ENCODE measurements at regions not wholly inside any gene's neighbourhood (a gene's known extent, or its start where the extent isn't known, plus 50 kb on each side); places are given as distances from the start of the nearest gene placed in this dataset.

DNA sequence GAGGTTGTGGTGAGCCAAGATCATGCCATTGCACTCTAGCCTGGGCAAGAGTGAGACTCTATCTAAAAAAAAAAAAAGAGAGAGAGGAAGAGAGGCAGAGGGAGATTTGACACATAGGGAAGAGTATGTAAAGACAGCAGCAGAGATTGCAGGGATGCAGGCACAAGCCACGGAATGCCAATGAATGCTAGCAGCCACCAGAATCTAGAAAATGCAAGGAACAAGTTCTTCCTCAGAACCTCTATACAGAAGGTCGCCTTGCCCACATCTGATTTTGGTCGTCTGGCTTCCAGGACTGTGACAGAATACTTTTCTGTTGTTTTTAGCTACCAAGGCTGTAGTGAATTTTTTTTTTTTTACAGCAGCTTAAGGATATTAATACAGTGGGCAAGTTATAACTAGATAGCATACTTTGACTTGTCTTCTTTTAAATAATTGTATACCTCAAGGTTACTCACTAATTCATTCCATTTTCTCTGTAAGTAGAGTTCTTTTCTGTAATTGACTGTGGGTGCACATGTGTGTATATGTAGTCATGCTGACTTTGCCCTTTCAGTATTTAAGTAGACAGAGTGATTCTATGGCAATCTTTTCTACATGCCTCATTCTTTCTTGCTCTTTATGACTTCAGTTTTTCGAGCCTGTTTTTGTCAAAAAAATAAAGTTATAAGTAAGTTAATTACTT, 402.2 kb downstream of the GJA1 start:
- H3K27me3 Mint-ChIP-seq: no peaks in the 10 kb centered on the region
- no peak overlapping the region for H3K27ac Mint-ChIP-seq
- no peak for ATAC-seq
- peaks cover 5% of the 10 kb centered on the region for H3K9me3 Mint-ChIP-seq (ENCODE audit: low read depth)
- H3K4me3 Mint-ChIP-seq: no peak overlapping the region
- no peak for DNase-seq
- CTCF ChIA-PET: no interaction called here
- H3K36me3 Mint-ChIP-seq: no peaks in the 10 kb centered on the region
- no peaks in the 10 kb centered on the region for H3K4me1 Mint-ChIP-seq

DNA sequence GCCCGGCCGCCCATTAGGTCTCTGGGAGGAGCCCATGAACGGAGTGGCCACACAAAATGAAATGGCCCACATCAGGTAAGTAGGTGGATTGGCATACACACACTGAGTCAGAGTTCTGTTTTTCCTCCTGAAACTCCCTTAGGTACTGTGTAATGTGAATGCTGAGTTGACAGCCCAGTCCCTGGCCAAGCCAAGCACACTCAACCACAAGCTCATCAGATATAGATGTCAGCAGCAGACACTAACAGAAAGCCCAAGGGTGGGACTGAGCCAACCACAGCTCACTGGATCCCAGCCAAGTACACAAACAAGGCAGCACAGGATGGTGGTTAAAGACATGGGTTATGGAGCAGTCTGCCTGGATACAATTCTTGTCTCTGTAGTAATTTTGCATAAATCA, 403.4 kb downstream of the GJA1 start:
- Mint-ChIP-seq H3K27ac (no peak overlapping the region), H3K27me3 (no peaks in the 10 kb centered on the region), H3K4me3 (no peak overlapping the region), H3K36me3 (no peaks in the 10 kb centered on the region), H3K9me3 (ENCODE audit: low read depth) (peaks cover 5% of the 10 kb centered on the region), H3K4me1 (no peaks in the 10 kb centered on the region)
- ATAC-seq (no peak), DNase-seq (no peak)
- CTCF ChIA-PET: no interaction called here

DNA sequence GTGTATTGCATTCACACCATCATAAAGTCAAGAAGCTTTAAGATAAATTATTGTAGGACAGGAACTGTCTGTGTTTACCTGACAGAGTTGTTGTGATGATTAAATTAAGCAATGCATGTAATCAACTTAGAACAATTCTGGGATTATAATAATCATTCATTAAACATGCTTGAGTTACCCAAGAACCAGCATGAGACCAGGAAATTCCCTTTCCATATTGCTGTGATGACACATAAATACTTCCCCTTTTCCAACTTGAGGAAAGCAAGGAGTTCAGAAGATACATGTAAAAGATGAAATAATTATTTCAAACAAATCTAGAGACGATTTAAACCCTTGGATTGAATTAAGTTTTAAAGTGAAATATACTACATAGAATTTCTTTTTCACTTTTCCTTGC, 404.4 kb downstream of the GJA1 start:
- Mint-ChIP-seq H3K27me3 (no peaks in the 10 kb centered on the region), H3K4me3 (no peak overlapping the region), H3K4me1 (no peaks in the 10 kb centered on the region), H3K36me3 (no peaks in the 10 kb centered on the region), H3K27ac (no peak overlapping the region), H3K9me3 (ENCODE audit: low read depth) (peaks cover 4% of the 10 kb centered on the region)
- CTCF ChIA-PET: no interaction called here
- ATAC-seq (no peak), DNase-seq (no peak)

DNA sequence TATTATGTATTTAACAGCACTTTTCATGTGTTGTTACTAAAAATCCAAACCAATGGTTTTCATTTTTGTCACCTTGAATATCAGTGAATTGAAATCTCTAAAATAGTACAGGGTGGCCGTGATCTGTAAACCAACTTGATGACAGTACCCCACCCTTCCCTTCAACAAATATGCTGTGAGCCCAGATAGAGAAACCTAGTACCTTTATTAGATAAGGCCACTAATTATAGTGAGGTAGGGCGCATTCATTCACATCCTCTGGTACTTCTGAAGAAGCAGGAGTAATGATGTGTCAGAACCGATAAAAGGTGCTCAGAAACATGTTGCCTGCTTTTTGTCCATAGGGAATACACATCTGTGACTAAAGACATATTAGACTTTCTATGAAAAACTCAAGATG, 409.5 kb downstream of the GJA1 start:
- CTCF ChIA-PET: no interaction called here
- Mint-ChIP-seq H3K27me3 (no peaks in the 10 kb centered on the region), H3K27ac (no peak overlapping the region), H3K4me3 (no peak overlapping the region), H3K4me1 (no peaks in the 10 kb centered on the region), H3K9me3 (ENCODE audit: low read depth) (no peaks in the 10 kb centered on the region), H3K36me3 (no peaks in the 10 kb centered on the region)
- DNase-seq: no peak
- no peak for ATAC-seq

DNA sequence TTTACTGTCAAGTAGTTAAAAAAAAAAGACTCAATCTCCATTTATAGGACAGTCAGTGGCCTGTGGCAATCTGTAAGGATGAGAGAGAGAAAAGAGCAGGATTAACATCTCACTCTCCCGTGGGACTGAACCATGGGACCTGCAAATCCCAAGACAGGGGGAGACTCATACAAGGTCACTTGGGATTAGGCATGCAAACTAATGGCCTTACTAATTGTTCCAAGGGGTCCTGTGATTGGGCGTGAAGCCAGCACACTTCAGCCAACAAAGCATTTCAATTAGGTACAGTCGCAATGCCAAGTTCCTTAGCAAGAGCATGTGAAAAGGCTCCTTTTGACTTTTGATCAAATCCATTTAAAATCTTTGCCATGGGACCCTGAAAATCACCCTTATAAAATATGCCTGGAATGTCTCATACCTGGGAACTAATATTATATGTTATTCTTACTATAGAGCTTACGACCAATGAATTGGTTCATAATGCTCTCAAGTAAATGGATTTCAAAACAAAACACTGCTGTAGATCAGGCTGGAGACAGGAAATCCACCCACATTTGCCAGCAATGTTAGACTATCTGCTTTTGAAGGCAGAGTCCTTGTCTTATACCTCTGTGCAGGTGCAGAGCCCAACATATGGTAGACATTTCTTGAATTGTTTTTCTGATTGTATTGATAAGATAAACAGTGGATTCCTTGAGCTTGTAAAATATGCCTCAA, 412.5 kb downstream of the GJA1 start:
- Mint-ChIP-seq H3K36me3 (no peaks in the 10 kb centered on the region), H3K4me3 (no peak overlapping the region), H3K27ac (no peak overlapping the region), H3K4me1 (no peaks in the 10 kb centered on the region), H3K27me3 (no peaks in the 10 kb centered on the region), H3K9me3 (ENCODE audit: low read depth) (no peaks in the 10 kb centered on the region)
- DNase-seq: no peak
- CTCF ChIA-PET: no interaction called here
- no peak for ATAC-seq

DNA sequence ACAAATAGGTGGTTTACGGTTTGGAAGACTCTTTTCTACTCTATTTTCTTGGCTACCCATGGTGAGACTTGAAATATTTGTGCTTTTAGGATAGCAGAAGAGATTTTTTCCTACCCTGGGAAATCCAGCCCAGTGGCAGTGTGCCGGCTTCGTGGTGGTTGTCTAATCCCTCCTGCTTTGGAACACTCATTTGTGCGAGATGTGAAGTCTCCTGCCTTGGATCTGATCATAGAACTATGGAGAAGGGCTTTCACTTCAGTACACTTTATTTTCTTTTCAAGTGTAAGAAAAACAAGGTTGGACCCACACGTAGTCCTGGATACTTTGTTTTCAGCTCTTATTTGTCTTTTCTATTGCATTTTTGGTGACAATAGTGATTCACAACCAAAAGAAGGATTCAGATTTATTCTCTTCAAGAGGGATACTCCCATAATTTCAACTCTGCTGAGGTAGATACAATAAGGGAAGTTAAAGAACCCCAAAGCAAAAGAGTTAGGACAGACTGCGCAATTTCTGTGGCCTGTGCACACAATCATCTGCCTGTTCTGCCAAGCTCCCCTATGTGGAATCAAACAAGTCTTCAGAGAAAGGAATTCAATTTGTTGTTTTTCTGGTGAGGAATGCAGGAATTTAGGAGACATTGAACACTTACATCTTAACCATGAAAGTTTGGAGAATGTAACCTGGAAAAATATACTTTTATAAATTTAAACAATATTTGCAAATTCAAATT, 413.2 kb downstream of the GJA1 start:
- DNase-seq: no peak
- H3K27ac Mint-ChIP-seq: no peak overlapping the region
- H3K36me3 Mint-ChIP-seq: no peaks in the 10 kb centered on the region
- H3K9me3 Mint-ChIP-seq (ENCODE audit: low read depth): no peaks in the 10 kb centered on the region
- ATAC-seq: no peak
- no peaks in the 10 kb centered on the region for H3K4me1 Mint-ChIP-seq
- no peaks in the 10 kb centered on the region for H3K27me3 Mint-ChIP-seq
- no peak overlapping the region for H3K4me3 Mint-ChIP-seq
- CTCF ChIA-PET: no interaction called here

DNA sequence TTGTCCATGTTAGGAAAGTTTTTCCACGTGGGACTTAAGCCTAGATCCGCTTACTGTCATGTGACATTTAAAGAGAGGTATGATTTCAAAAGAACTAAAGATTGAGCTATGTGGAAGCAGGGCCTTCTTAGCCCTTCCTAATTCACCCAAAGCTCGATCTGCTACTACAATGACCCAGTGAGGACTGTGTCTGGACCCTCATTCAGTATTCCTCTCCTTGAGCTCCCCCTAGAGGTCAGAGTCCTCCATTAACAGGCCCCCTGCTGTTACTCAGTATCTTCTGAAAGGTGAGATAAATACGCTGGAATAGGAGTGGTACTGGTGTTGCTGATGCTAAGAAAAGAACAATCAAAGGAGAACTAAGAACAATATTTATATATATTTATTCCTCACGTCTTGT, 414.0 kb downstream of the GJA1 start:
- no peak for ATAC-seq
- H3K27me3 Mint-ChIP-seq: no peaks in the 10 kb centered on the region
- CTCF ChIA-PET: no interaction called here

DNA sequence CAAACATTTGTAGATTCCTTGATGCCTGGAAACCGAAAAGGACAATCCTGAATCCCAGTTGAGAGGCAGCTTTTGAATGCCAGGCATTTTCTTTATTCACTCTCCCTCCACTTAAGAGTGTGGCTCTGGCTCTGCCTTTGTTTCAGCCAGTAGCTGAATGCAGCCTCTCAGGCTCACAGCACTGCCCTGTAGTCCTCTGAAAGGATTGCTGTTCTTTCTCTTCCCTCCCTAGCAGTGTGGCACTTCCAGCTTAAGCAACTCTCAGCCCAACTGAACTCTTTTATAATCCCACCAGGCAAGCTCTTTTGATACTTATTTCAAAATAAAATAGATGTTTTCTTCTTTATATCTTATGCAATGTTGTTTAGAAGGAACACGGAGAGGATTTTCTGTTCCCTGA, 415.6 kb downstream of the GJA1 start:
- H3K4me3 Mint-ChIP-seq: no peak overlapping the region
- H3K4me1 Mint-ChIP-seq: no peaks in the 10 kb centered on the region
- no peaks in the 10 kb centered on the region for H3K36me3 Mint-ChIP-seq
- CTCF ChIA-PET: no interaction called here
- H3K9me3 Mint-ChIP-seq (ENCODE audit: low read depth): no peaks in the 10 kb centered on the region
- H3K27me3 Mint-ChIP-seq: no peaks in the 10 kb centered on the region
- DNase-seq: no peak
- no peak overlapping the region for H3K27ac Mint-ChIP-seq
- ATAC-seq: no peak

More for the DNA sequence above, 414.0 kb downstream of the GJA1 start:
- no peaks in the 10 kb centered on the region for H3K9me3 Mint-ChIP-seq (ENCODE audit: low read depth)
- DNase-seq: peak; percentile 44
- no peak overlapping the region for H3K4me3 Mint-ChIP-seq
- H3K4me1 Mint-ChIP-seq: no peaks in the 10 kb centered on the region
- H3K36me3 Mint-ChIP-seq: no peaks in the 10 kb centered on the region
- no peak overlapping the region for H3K27ac Mint-ChIP-seq

DNA sequence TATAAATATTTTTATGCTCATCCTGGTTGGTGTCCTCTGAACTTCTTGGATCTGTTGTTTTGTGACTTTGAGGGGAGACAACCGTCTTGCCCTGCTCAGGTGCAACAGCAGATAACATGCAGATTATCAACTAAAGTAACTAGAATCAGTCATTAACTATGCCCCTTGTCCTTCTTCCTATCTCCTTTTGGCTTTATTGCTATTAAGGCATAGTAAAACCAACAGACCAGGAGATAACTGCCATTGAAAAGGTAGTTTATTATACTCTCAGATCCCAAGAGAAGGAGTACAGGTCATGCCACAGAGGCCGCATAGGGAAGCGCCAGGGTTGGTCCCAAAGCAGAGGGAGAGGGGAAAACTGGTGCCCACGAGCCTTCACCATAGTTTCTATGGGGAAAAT, 418.2 kb downstream of the GJA1 start:
- no peak overlapping the region for H3K27ac Mint-ChIP-seq
- H3K9me3 Mint-ChIP-seq (ENCODE audit: low read depth): no peaks in the 10 kb centered on the region
- ATAC-seq: no peak
- no peak overlapping the region for H3K4me3 Mint-ChIP-seq
- H3K36me3 Mint-ChIP-seq: no peaks in the 10 kb centered on the region
- H3K27me3 Mint-ChIP-seq: no peaks in the 10 kb centered on the region
- CTCF ChIA-PET: no interaction called here
- H3K4me1 Mint-ChIP-seq: no peaks in the 10 kb centered on the region
- DNase-seq: no peak

DNA sequence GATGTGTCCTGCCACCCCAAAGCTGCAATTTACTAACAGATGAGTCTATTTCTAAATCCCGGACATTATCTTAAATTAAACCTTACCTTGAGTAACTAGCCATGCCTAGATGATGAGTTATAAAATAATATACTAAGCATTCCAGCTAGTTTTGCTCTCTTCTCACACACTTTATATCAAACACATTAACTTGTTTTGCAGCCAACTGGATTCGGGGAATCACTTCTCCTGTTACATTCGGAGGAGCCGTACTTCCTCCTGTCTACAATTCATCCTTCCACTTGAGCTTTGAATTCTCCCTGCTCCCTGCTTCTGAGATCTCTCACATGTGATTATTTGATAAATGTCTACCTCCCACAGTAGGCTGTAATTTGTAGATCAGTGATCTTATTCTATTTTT, 420.1 kb downstream of the GJA1 start:
- H3K4me3 Mint-ChIP-seq: no peak overlapping the region
- no peaks in the 10 kb centered on the region for H3K27me3 Mint-ChIP-seq
- no peak for DNase-seq

DNA sequence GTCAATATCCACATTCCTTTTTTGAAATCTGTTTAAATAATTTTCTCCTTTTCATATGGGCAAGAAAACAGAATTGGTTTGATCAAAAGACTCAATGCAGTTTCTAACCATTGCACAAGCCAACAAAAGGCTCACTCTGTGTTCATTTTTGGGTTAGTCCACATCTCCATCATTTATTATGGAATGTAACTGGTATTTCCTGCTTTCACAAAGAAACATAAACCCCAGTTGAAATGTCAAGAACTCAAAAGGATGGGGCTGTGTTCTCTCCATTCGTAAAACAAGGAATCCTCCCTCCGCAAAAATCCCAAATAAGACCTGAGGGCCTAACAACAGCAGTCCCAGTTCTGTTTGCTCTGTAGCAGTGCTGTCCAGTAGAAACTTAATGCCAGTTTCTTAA, 420.9 kb downstream of the GJA1 start:
- no peak for ATAC-seq
- no peaks in the 10 kb centered on the region for H3K36me3 Mint-ChIP-seq

More for the DNA sequence above, 420.1 kb downstream of the GJA1 start:
- CTCF ChIA-PET: no interaction called here
- Mint-ChIP-seq H3K27ac (no peak overlapping the region), H3K36me3 (no peaks in the 10 kb centered on the region), H3K9me3 (ENCODE audit: low read depth) (no peaks in the 10 kb centered on the region), H3K4me1 (no peaks in the 10 kb centered on the region)
- no peak for ATAC-seq

DNA sequence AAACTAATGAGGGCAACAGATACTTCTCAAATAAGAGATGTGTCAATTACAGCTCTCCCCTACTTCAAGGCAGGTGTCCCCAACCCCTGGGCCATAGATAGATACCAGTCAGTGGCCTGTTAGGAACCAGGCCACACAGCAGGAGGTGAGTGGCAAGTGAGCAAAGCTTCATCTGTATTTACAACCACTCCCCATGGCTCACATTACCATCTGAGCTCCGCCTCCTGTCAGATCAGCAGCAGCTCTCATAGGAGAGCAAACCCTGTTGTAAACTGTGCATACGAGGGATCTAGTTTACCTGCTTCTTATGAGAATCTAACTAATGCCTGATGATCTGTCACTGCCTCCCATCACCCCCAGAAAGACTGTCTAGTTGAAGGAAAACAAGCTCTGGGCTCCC, 422.1 kb downstream of the GJA1 start:
- H3K4me3 Mint-ChIP-seq: no peak overlapping the region
- no peak overlapping the region for H3K27ac Mint-ChIP-seq
- CTCF ChIA-PET: no interaction called here
- H3K4me1 Mint-ChIP-seq: no peaks in the 10 kb centered on the region
- no peak for DNase-seq
- H3K9me3 Mint-ChIP-seq (ENCODE audit: low read depth): no peaks in the 10 kb centered on the region
- no peaks in the 10 kb centered on the region for H3K27me3 Mint-ChIP-seq
- ATAC-seq: no peak
- no peaks in the 10 kb centered on the region for H3K36me3 Mint-ChIP-seq

More for the DNA sequence above, 420.9 kb downstream of the GJA1 start:
- no peak for DNase-seq
- no peak overlapping the region for H3K27ac Mint-ChIP-seq
- no peak overlapping the region for H3K4me3 Mint-ChIP-seq
- no peaks in the 10 kb centered on the region for H3K4me1 Mint-ChIP-seq
- H3K27me3 Mint-ChIP-seq: no peaks in the 10 kb centered on the region
- CTCF ChIA-PET: no interaction called here
- H3K9me3 Mint-ChIP-seq (ENCODE audit: low read depth): no peaks in the 10 kb centered on the region

DNA sequence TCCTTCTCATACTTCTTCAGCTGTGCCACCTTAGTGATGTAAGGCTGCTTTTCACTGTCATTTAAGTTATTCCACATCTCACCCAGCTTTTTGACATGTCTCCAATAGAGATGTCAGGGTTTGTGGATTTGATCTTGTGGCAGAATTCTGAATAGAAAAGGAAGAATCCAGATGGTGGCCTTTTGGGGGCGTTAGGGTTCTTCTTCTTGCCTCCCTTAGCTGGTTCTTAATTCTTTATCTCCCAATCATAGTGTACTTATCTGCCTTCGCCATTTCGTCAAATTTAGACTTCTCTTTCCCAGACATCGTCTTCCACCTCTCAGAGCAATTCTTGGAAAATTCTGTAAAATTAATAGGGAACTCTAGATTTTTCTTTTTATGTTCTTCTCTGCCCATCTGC, 422.9 kb downstream of the GJA1 start:
- Mint-ChIP-seq H3K27me3 (no peaks in the 10 kb centered on the region), H3K4me1 (no peaks in the 10 kb centered on the region), H3K9me3 (ENCODE audit: low read depth) (no peaks in the 10 kb centered on the region), H3K36me3 (no peaks in the 10 kb centered on the region), H3K4me3 (no peak overlapping the region), H3K27ac (no peak overlapping the region)
- no peak for DNase-seq
- CTCF ChIA-PET: no interaction called here
- ATAC-seq: no peak

DNA sequence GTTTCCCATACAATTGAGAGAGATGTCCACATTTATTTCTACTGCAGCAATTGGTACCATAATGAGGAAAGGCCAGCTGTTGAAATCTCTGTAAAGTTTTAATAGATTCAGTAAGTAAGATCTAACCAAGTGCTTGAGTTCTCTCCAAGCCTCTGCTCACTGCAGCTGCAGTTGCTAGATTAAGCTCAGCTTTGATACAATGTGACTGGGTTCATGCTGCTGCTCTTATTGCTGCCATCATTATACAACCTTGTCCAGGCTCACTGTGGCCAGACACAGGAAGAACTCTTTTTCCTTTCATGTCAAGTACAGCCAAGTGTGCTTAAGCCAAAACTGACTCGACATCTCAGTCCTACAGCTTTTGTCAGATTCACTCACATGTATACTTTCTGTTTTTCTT, 423.5 kb downstream of the GJA1 start:
- no peaks in the 10 kb centered on the region for H3K36me3 Mint-ChIP-seq
- H3K4me1 Mint-ChIP-seq: no peaks in the 10 kb centered on the region
- no peak overlapping the region for H3K27ac Mint-ChIP-seq
- no peak for ATAC-seq
- CTCF ChIA-PET: no interaction called here
- no peaks in the 10 kb centered on the region for H3K27me3 Mint-ChIP-seq
- no peak for DNase-seq
- no peak overlapping the region for H3K4me3 Mint-ChIP-seq
- H3K9me3 Mint-ChIP-seq (ENCODE audit: low read depth): no peaks in the 10 kb centered on the region

Measured in activated CD8-positive, alpha-beta memory T cell treated with anti-CD3 and anti-CD28 coated beads, Interleukin-2, amount 10 ng/mL, durations not matched to agents 7 days and 5 days (primary cell).